H9 (cell line): ENCODE measurements at regions not wholly inside any gene's neighbourhood (a gene's known extent, or its start where the extent isn't known, plus 50 kb on each side); places are given as distances from the start of the nearest gene placed in this dataset.

Experiments used
- DNase-seq: peaks from one replicate; pipeline ENCODE4 v3.0.0-alpha.2; 2017
- H2AFZ ChIP-seq: one replicate; pipeline ENCODE4 v1.6.1; 2013; ENCODE audit warnings: mild to moderate bottlenecking, low read length, control low read depth, moderate library complexity
- H2AK5ac ChIP-seq: 2 replicates; pipeline ENCODE4 v1.6.1; 2013; ENCODE audit warnings: low read length, control low read depth, mixed read lengths; ENCODE audit not compliant: insufficient read length
- H2BK120ac ChIP-seq: one replicate; pipeline ENCODE4 v1.6.1; 2013; ENCODE audit warnings: low read depth, mild to moderate bottlenecking, low read length, control low read depth, inconsistent platforms; ENCODE audit not compliant: poor library complexity, severe bottlenecking
- H2BK12ac ChIP-seq: 2 replicates; pipeline ENCODE4 v1.6.1; 2013; ENCODE audit warnings: low read length, control low read depth, mixed read lengths, low read depth; ENCODE audit not compliant: insufficient read length
- H2BK15ac ChIP-seq: 2 replicates; pipeline ENCODE4 v1.6.1; 2013; ENCODE audit warnings: low read depth, low read length, control low read depth
- H2BK20ac ChIP-seq: one replicate; pipeline ENCODE4 v1.6.1; 2013; ENCODE audit warnings: low read depth, mild to moderate bottlenecking, low read length, control low read depth, inconsistent platforms; ENCODE audit not compliant: poor library complexity, severe bottlenecking
- H2BK5ac ChIP-seq: 2 replicates; pipeline ENCODE4 v1.6.1; 2013; ENCODE audit warnings: low read length, control low read depth, mixed read lengths; ENCODE audit not compliant: insufficient read length
- H3K14ac ChIP-seq: 2 replicates; pipeline ENCODE4 v1.6.1; 2013; ENCODE audit warnings: low read length, control low read depth; ENCODE audit not compliant: insufficient read depth
- H3K18ac ChIP-seq: 2 replicates; pipeline ENCODE4 v1.6.1; 2013; ENCODE audit warnings: low read depth, mild to moderate bottlenecking, mixed read lengths, low read length, control low read depth; ENCODE audit not compliant: insufficient read length
- H3K23ac ChIP-seq: 2 replicates; pipeline ENCODE4 v1.6.1; 2013; ENCODE audit warnings: low read length, control low read depth, mixed read lengths, low read depth; ENCODE audit not compliant: insufficient read length
- H3K23me2 ChIP-seq: 2 replicates; pipeline ENCODE4 v1.6.1; 2013; ENCODE audit warnings: low read depth, mild to moderate bottlenecking, mixed read lengths, low read length, control low read depth; ENCODE audit not compliant: insufficient read length, poor library complexity, severe bottlenecking
- H3K27ac ChIP-seq: 2 replicates; pipeline ENCODE4 v1.5.1; 2013; ENCODE audit warnings: low read length, control low read depth, mixed read lengths, low read depth; ENCODE audit not compliant: insufficient read length
- H3K27me3 ChIP-seq: 2 replicates; pipeline ENCODE4 v1.6.1; 2013; ENCODE audit warnings: low read length, control low read depth, inconsistent platforms; ENCODE audit not compliant: insufficient read depth
- H3K4ac ChIP-seq: 2 replicates; pipeline ENCODE4 v1.6.1; 2013; ENCODE audit warnings: low read depth, mild to moderate bottlenecking, control low read depth, inconsistent platforms, low read length, moderate library complexity
- H3K4me1 ChIP-seq: 2 replicates; pipeline ENCODE4 v1.6.1; 2013; ENCODE audit warnings: low read length, control low read depth, inconsistent platforms; ENCODE audit not compliant: insufficient read depth
- H3K4me2 ChIP-seq: 2 replicates; pipeline ENCODE4 v1.6.1; 2013; ENCODE audit warnings: low read length, control low read depth, mixed read lengths; ENCODE audit not compliant: insufficient read length, insufficient read depth
- H3K56ac ChIP-seq: 2 replicates; pipeline ENCODE4 v1.6.1; 2013; ENCODE audit warnings: low read depth, mild to moderate bottlenecking, mixed read lengths, low read length, control low read depth; ENCODE audit not compliant: insufficient read length
- H3K79me1 ChIP-seq: 2 replicates; pipeline ENCODE4 v1.6.1; 2013; ENCODE audit warnings: low read depth, mild to moderate bottlenecking, moderate library complexity, low read length, control low read depth, inconsistent platforms; ENCODE audit not compliant: insufficient read depth, poor library complexity, severe bottlenecking
- H3K79me2 ChIP-seq: 2 replicates; pipeline ENCODE4 v1.6.1; 2013; ENCODE audit warnings: low read length, control low read depth, inconsistent platforms; ENCODE audit not compliant: insufficient read depth
- H3K9ac ChIP-seq: 2 replicates; pipeline ENCODE4 v1.6.1; 2013; ENCODE audit warnings: low read length, control low read depth, mixed read lengths; ENCODE audit not compliant: insufficient read length; ENCODE audit errors: extremely low read depth
- H3K9me3 ChIP-seq: one replicate; pipeline ENCODE4 v1.6.1; 2013; ENCODE audit warnings: low read depth, low read length, inconsistent platforms; ENCODE audit not compliant: control insufficient read depth
- H3T11ph ChIP-seq: one replicate; pipeline ENCODE4 v1.6.1; 2013; ENCODE audit warnings: mild to moderate bottlenecking, low read length, control low read depth, inconsistent platforms
- H4K20me1 ChIP-seq: one replicate; pipeline ENCODE4 v1.6.1; 2013; ENCODE audit not compliant: control insufficient read depth, insufficient read length, insufficient read depth
- H4K5ac ChIP-seq: 2 replicates; pipeline ENCODE4 v1.6.1; 2013; ENCODE audit warnings: low read depth, mild to moderate bottlenecking, mixed read lengths, low read length, control low read depth; ENCODE audit not compliant: insufficient read length
- H4K8ac ChIP-seq: replicated peaks from 2 replicates; pipeline ENCODE4 v1.6.1; 2013; ENCODE audit warnings: low read length, control low read depth, mixed read lengths, low read depth; ENCODE audit not compliant: insufficient read length
- H4K91ac ChIP-seq: 2 replicates; pipeline ENCODE4 v1.6.1; 2013; ENCODE audit warnings: low read depth, mild to moderate bottlenecking, moderate library complexity, mixed read lengths, low read length, control low read depth; ENCODE audit not compliant: insufficient read length
- H3K27ac Mint-ChIP-seq, 3 experiments: 2 replicates in 2 of 3; 3 replicates in 1 of 3; pipeline ENCODE4 v1.8.0; 2020 to 2021; ENCODE audit warnings: mixed read lengths in 3 of 3, mild to moderate bottlenecking in 1 of 3, moderate library complexity in 1 of 3
- H3K27me3 Mint-ChIP-seq: 2 replicates; pipeline ENCODE4 v1.8.0; 2021; ENCODE audit warnings: low read depth, mild to moderate bottlenecking, moderate library complexity, mixed read lengths
- H3K36me3 Mint-ChIP-seq, 3 experiments: 2 replicates in 2 of 3; 3 replicates in 1 of 3; pipeline ENCODE4 v1.8.0; 2020 to 2021; ENCODE audit warnings: low read depth in 3 of 3, mixed read lengths in 3 of 3; ENCODE audit not compliant: insufficient read depth in 1 of 3
- H3K4me1 Mint-ChIP-seq, 2 experiments: 2 replicates each; pipeline ENCODE4 v1.8.0; 2020; ENCODE audit warnings: mixed read lengths in 2 of 2
- H3K4me3 Mint-ChIP-seq, 2 experiments: 2 replicates in 1 of 2; 3 replicates in 1 of 2; pipeline ENCODE4 v1.8.0; 2020 to 2021; ENCODE audit warnings: mild to moderate bottlenecking in 2 of 2, mixed read lengths in 2 of 2, moderate library complexity in 1 of 2
- H3K9me3 Mint-ChIP-seq, 2 experiments: 2 replicates in 1 of 2; 3 replicates in 1 of 2; pipeline ENCODE4 v1.8.0; 2020; ENCODE audit warnings: mild to moderate bottlenecking in 2 of 2, mixed read lengths in 2 of 2, moderate library complexity in 1 of 2
- CTCF ChIP-seq: fragments of 200-600 bp; sonication (generic); conservative IDR thresholded peaks from 3 replicates; pipeline ENCODE4 v1.8.0; 2021; ENCODE audit warnings: antibody characterized with exemption, mild to moderate bottlenecking
- WGBS: extraction: QIAGEN DNeasy Blood & Tissue Kit; methylation state at CpG from one replicate; pipeline ENCODE4 v1.1.7; 2013; ENCODE audit warnings: missing lambda C conversion rate, low lambda C conversion rate, mixed read lengths; ENCODE audit not compliant: insufficient read length; ENCODE audit errors: extremely low coverage; 5-methylcytosine and 5-hydroxymethylcytosine counted together

- DNase-seq: no peak
- Histone ChIP-seq H3K23me2 (no peaks in the 10 kb centered on the region), H4K20me1 (no peaks in the 10 kb centered on the region), H2AK5ac (no peak overlapping the region), H3K27ac (no peak overlapping the region), H3K27me3 (no peaks in the 10 kb centered on the region), H2BK15ac (no peak overlapping the region), H3K79me2 (no peaks in the 10 kb centered on the region), H3K4me2 (no peak overlapping the region), H3K9me3 (no peaks in the 10 kb centered on the region), H4K8ac (no peak overlapping the region), H3K23ac (no peak overlapping the region), H3K4me1 (no peaks in the 10 kb centered on the region), H3T11ph (no peak overlapping the region), H4K5ac (no peak overlapping the region), H3K9ac (no peak overlapping the region), H3K18ac (no peak overlapping the region), H3K4ac (no peak overlapping the region), H2BK20ac (no peak overlapping the region), H2BK5ac (no peak overlapping the region), H2AFZ (no peak overlapping the region), H3K79me1 (no peaks in the 10 kb centered on the region), H3K56ac (no peak overlapping the region), H3K14ac (no peak overlapping the region), H2BK12ac (no peak overlapping the region), H4K91ac (no peak overlapping the region), H2BK120ac (no peak overlapping the region)
- TF ChIP-seq CTCF: no peak
- Mint-ChIP-seq H3K4me3 (no peak overlapping the region), H3K4me1 (peaks cover 8% of the 10 kb centered on the region in 2 experiments), H3K27ac (no peak overlapping the region), H3K36me3 (no peaks in the 10 kb centered on the region), H3K27me3 (no peaks in the 10 kb centered on the region), H3K9me3 (no peaks in the 10 kb centered on the region)
- WGBS: no CpG with 5 or more reads among the region's 3 CpGs
Observed at GRCh38 chr10:63005246-63005645, 127.9 kb upstream of the NRBF2 start.
